Peyer's patch (tissue), 4 donors: ENCODE measurements at regions not wholly inside any gene's neighbourhood (a gene's known extent, or its start where the extent isn't known, plus 50 kb on each side); places are given as distances from the start of the nearest gene placed in this dataset.

Experiments
- DNase-seq, 3 donors: peaks; one replicate each; pipeline ENCODE4 v3.0.0-alpha.2; 2017 to 2019
- H3K27ac ChIP-seq, 4 donors: fragments of 200-600 bp; sonication (generic); one replicate each; pipeline ENCODE4 v1.5.1; 2016 to 2019
- H3K27me3 ChIP-seq, 2 donors: fragments of 200-600 bp; sonication (generic); one replicate each; pipeline ENCODE4 v1.5.1; 2019
- H3K36me3 ChIP-seq, 3 donors: fragments of 200-600 bp; sonication (generic); one replicate each; pipeline ENCODE4 v1.5.1; 2016 to 2019
- H3K4me1 ChIP-seq, 4 donors: fragments of 200-600 bp; sonication (generic); one replicate each; pipeline ENCODE4 v1.5.1; 2016 to 2019
- H3K4me3 ChIP-seq, 4 donors: fragments of 200-600 bp; sonication (generic); 1 replicate in 3 of 4; 2 replicates in 1 of 4; pipeline ENCODE4 v1.5.1; 2016 to 2019; ENCODE audit warnings: mild to moderate bottlenecking in 1 of 4
- H3K9me3 ChIP-seq, 4 donors: fragments of 200-600 bp; sonication (generic); one replicate each; pipeline ENCODE4 v1.5.1; 2016 to 2019; ENCODE audit warnings: mild to moderate bottlenecking in 1 of 4
- CTCF ChIP-seq, 6 experiments: fragments of 450-650 bp in 4 of 6; fragments of 200-600 bp in 2 of 6; sonication (generic) in 1 of 6; IDR thresholded peaks; one replicate each; pipeline ENCODE4 v1.5.1; 2017 to 2019; ENCODE audit warnings: antibody characterized with exemption in 6 of 6, mild to moderate bottlenecking in 3 of 6, moderate library complexity in 1 of 6
- POLR2A ChIP-seq, 2 donors: fragments of 450-650 bp; IDR thresholded peaks; one replicate each; pipeline ENCODE4 v1.5.1; 2017; ENCODE audit warnings: antibody characterized with exemption in 2 of 2, mild to moderate bottlenecking in 2 of 2, moderate library complexity in 2 of 2

- H3K4me1 ChIP-seq: no peaks in the 10 kb centered on the region
- H3K4me3 ChIP-seq: no peak overlapping the region
- H3K27me3 ChIP-seq: no peaks in the 10 kb centered on the region
- H3K27ac ChIP-seq: no peak overlapping the region
- peaks cover 0 to 6% (median 0%) of the 10 kb centered on the region in 4 donors for H3K9me3 ChIP-seq
- H3K36me3 ChIP-seq: no peaks in the 10 kb centered on the region
- no peak for TF ChIP-seq POLR2A (IDR thresholded peaks at IDR 0.05)
- TF ChIP-seq CTCF (IDR thresholded peaks at IDR 0.05): no peak
- no peak for DNase-seq
Measured at GRCh38 chr6:68252632-68253031, 382.4 kb upstream of the ADGRB3 start.

GRCh38 chr6:68247782-68248181, 387.3 kb upstream of the ADGRB3 start:
- H3K4me1 ChIP-seq: no peaks in the 10 kb centered on the region
- H3K27me3 ChIP-seq: no peaks in the 10 kb centered on the region
- no peak for TF ChIP-seq CTCF (IDR thresholded peaks at IDR 0.05)
- TF ChIP-seq POLR2A (IDR thresholded peaks at IDR 0.05): no peak
- DNase-seq: no peak
- H3K4me3 ChIP-seq: no peak overlapping the region
- H3K9me3 ChIP-seq: no peaks in the 10 kb centered on the region
- H3K27ac ChIP-seq: no peak overlapping the region
- no peaks in the 10 kb centered on the region for H3K36me3 ChIP-seq

DNA sequence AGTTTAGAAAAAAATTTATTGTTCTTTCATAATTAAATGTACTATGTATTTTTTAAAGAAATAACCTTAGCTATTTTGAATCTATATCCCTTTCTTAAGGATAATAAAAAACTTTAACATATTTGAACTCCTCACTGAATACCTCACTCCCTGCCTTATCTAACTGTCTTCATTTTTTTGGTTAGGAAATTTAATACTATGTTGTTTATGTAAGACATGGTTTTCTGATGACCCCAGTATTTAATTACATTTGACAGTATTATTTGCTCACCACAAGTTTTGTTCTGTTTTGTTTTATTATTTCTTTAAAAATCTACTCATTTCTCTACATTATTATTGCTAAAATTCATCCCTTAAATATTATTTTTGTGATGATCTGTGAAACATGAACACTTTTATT, 394.4 kb upstream of the ADGRB3 start:
- Histone ChIP-seq H3K9me3 (no peaks in the 10 kb centered on the region), H3K27ac (no peak overlapping the region), H3K27me3 (no peaks in the 10 kb centered on the region), H3K4me1 (no peaks in the 10 kb centered on the region), H3K4me3 (no peak overlapping the region), H3K36me3 (no peaks in the 10 kb centered on the region)
- DNase-seq: no peak
- TF ChIP-seq POLR2A (IDR thresholded peaks at IDR 0.05) (no peak), CTCF (IDR thresholded peaks at IDR 0.05) (no peak)

DNA sequence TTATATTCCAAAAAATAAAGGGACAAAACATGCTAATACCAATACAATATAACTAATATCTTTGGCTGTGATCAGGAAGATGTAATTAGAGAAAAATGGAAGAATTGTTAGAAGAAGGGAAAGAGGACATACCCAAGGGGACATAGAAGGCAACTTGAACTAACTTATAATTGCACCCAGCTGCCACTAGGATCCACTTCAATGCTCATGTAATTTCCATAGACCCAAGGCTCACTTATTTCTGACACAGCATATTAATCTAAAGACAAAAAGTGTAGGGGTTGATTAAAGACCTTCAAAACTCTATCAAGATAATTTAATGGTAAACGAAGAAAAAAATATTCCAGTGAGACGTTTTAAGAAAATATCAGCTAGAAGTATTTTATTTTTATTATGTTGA, 396.0 kb upstream of the ADGRB3 start:
- Histone ChIP-seq H3K9me3 (no peaks in the 10 kb centered on the region), H3K36me3 (no peaks in the 10 kb centered on the region), H3K27me3 (no peaks in the 10 kb centered on the region), H3K4me1 (no peaks in the 10 kb centered on the region), H3K27ac (no peak overlapping the region), H3K4me3 (no peak overlapping the region)
- DNase-seq: no peak
- TF ChIP-seq CTCF (IDR thresholded peaks at IDR 0.05): no peak
- no peak for TF ChIP-seq POLR2A (IDR thresholded peaks at IDR 0.05)

- no peaks in the 10 kb centered on the region for H3K4me1 ChIP-seq
- no peak for TF ChIP-seq POLR2A (IDR thresholded peaks at IDR 0.05)
- no peak for TF ChIP-seq CTCF (IDR thresholded peaks at IDR 0.05)
- no peak overlapping the region for H3K27ac ChIP-seq
- no peaks in the 10 kb centered on the region for H3K36me3 ChIP-seq
- H3K4me3 ChIP-seq: no peak overlapping the region
- no peak for DNase-seq
- no peaks in the 10 kb centered on the region for H3K9me3 ChIP-seq
- H3K27me3 ChIP-seq: no peaks in the 10 kb centered on the region
Measured at GRCh38 chr6:68238097-68238601, 396.9 kb upstream of the ADGRB3 start.

- H3K4me3 ChIP-seq: no peak overlapping the region
- no peak for DNase-seq
- H3K9me3 ChIP-seq: no peaks in the 10 kb centered on the region
- H3K27ac ChIP-seq: no peak overlapping the region
- no peaks in the 10 kb centered on the region for H3K27me3 ChIP-seq
- no peaks in the 10 kb centered on the region for H3K36me3 ChIP-seq
- H3K4me1 ChIP-seq: no peaks in the 10 kb centered on the region
- TF ChIP-seq POLR2A (IDR thresholded peaks at IDR 0.05): no peak
- no peak for TF ChIP-seq CTCF (IDR thresholded peaks at IDR 0.05)
Measured at GRCh38 chr6:68237205-68237604, 397.9 kb upstream of the ADGRB3 start.
